NCI-H1694 (cell line): ENCODE measurements at regions not wholly inside any gene's neighbourhood (a gene's known extent, or its start where the extent isn't known, plus 50 kb on each side); places are given as distances from the start of the nearest gene placed in this dataset.
"Not testable (repeated sequence)": the region's sequence is repeated elsewhere in the genome, so short reads cannot be mapped to it uniquely, and the experiment has no call there.

ENCODE experiments used
- DNase-seq: peaks from one replicate; lab custom pipeline; 2025; lab: John Stamatoyannopoulos, UW

DNA sequence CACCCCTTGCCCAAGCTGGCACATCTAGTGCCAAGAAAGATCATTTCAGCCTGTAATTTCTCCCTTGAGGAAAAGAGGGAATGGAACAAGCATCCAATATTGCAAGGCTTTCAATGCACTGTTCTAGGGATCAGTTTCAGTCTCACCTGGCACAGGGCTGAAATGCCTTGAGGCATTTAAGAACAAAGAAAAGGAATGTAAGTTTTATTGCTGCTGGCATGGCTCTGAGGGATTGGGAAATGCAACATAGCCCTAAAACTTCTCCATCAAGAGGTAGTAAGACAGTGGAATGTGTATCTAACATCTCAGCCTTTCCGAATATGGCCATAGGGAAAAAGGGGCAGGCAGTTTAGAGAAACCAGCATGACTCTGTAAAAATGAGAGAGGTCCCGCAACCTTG lies 732.6 kb upstream of the LCORL start:
- DNase-seq: no peak

GRCh38 chr4:18751083-18751482 lies 729.5 kb upstream of the LCORL start:
- no peak for DNase-seq

- no peak for DNase-seq
Observed at GRCh38 chr4:18749391-18749790, 727.8 kb upstream of the LCORL start.

GRCh38 chr4:18736551-18736950 lies 715.0 kb upstream of the LCORL start:
- DNase-seq: no peak

- no peak for DNase-seq
Observed at GRCh38 chr4:18735740-18736268, 714.2 kb upstream of the LCORL start.

DNA sequence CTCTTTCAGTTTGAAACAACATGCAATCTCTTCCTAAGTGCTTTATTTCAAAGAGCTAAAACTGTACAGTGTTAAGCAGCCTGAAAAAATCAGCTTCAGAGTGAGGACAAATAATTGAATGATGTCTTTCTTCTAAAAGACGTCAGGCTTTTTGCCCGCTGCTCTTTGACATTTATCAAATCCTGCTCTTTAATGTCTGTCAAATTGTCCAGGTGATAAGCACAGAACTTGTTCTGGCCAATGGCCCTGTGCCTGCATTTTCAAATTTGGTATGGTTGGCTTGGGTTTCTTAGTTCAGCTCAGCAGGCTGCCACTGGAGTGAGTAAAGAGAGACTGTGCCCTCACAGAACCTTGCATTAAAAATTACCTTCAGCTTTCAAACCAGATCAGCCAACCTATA lies 712.9 kb upstream of the LCORL start:
- no peak for DNase-seq

- DNase-seq: no peak
Observed at GRCh38 chr4:18733961-18734360, 712.4 kb upstream of the LCORL start.

- no peak for DNase-seq
Observed at GRCh38 chr4:18722748-18723191, 701.2 kb upstream of the LCORL start.

- DNase-seq: no peak
Observed at GRCh38 chr4:18698119-18698883, 676.7 kb upstream of the LCORL start.

DNA sequence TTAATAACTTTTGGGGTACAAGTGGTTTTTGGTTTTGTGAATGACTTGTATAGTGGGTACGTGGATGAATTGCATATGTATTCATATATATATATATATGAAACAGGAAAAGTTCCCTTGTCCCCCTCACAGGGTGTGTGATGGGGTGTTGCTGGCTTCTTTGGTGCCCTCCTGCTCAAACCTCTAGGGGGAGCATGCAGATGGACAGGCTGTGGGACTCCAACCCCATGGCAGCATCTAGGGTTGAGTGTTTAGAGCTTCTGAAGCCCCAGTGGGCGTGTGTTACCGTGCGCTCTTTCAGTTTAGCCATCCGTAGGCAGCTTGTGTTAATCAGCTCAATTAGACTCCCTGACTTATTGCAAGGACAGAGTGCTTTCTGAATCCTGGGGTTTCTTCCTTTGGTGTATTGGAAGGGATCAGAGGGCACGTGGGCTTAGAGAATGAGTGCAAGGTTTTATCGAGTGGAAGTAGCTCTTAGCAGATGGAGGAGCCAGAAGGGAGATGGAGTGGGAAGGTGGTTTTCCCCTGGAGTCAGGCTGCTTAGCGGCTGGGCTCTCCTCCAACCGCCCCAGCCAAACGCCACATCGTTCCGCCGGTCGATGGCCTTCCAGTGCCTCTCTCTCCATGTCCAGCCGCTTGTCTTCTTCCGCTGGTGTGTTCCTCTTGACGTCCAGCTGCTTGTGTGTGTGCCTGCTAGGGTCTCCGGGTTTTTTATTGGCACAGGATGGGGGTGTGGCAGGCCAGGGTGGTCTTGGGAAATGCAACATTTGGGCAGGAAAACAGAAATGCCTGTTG lies 674.4 kb upstream of the LCORL start:
- DNase-seq: no peak

DNA sequence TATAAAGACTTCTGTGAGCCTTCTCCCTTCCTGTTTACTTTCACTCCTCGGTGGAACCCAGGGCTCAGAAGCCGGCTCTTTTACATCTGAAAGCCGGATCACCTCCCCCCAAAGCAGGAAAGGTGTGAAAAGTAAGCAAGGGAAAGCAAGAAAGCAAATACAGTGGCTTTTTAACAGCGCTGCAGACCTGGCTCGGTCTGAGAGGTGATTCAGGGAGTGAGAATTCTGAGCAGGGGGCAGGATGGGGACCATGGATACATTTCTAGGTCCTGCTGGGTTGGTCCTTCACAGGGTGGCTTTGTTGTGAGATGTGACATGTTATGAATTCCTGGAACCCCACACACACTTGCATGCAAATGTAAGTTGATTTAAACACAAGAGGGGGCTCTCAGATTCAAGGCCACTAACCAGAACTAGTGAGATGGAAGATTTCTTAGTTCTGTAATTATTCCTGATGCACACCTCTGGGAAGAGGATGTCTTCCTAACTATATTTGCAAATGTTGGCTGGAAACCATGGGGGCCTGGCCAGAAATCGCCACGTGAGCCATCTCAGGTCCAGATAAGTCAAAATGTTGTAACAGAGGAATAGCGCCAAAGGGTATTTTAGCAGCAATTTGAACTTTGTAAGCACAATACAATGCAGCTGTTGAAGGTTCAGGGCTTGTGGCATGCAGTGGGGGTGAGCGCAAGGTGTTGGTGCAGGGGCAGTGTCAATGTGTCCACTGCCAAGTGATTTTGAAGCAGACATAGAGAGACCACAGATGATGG lies 670.1 kb upstream of the LCORL start:
- DNase-seq: no peak

DNA sequence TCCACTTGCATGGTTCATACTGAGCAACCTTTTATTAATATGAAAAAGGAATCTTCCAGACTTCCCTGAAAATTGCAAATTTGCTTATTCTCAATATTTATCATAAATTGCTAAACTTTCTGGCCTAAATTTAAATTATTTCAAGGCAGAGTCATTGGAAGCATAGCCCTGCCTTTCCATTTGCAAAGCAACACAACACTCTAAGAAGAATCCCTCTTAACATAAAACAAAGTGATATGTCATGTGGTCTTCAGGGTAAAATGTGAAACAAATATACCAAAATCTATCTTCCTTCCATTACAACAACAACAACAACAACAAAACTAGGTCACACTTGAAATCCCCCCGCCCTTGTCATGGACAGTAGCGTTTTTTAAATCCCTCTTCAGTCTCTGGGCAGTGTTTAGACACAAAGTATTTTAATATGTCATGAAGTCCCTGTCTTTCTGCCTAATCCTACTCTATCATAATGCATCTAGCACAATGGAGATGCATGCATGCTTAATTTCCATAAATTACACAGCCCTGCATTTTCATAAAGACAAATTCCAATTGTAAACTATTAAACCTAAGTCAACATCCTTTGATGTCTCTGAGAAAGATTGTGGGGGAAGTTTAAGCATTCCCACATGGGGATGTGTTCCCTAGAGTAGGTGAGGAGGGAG lies 668.9 kb upstream of the LCORL start:
- no peak for DNase-seq

DNA sequence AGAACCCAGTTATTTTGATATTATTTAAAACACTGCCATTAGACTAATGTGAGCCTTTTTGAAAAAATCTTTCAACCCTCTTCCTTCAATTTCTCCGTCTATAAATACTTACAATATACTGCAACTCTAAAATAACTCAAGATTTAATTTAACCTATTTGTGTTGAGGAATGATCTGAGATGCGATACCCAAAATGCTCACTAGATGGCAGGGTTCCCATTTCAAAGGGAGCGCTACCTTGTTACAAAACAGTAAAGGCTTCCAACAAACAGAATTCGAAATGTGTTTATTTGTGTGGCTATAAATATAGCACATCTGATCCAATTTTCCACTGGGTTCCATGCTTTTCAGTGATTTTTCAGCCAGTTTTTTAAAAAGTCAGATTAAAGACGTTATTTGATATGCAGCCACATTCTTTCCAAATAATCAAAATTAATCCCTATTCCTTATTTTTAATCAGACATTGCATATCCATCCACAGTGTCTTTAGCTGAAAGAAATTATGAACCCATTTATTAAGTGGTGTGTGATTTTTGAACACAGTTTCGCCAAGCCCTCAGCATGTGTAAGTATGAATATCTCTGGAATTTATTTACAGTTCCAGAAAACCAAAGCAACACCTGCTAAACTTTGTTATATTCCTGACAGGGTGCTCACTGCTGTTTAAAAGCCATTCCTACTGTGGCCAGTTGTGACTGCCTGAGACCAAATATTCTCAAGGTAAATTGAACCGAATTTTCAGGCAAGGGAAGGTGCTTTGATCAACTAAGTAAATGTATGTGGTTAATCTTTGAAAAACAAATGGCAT lies 668.0 kb upstream of the LCORL start:
- peak; percentile 73 for DNase-seq

DNA sequence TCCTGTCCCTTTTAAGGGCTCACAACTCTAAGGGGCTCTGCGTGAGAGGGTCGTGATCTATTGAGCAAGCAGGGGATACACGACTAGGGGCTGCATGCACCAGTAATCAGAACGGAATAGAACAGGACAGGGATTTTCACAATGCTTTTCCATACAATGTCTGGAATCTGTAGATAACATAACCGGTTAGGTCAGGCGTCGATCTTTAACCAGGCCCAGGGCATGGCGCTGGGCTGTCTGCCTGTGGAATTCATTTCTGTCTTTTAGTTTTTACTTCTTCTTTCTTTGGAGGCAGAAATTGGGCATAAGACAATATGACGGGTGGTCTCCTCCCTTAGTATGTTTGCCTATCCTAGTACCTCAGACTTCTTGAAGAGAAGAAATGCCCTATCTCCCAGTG lies 666.8 kb upstream of the LCORL start:
- not testable (repeated sequence) for DNase-seq

- no peak for DNase-seq
Observed at GRCh38 chr4:18686338-18687037, 664.9 kb upstream of the LCORL start.

- DNase-seq: no peak
Observed at GRCh38 chr4:18684932-18685331, 663.4 kb upstream of the LCORL start.

DNA sequence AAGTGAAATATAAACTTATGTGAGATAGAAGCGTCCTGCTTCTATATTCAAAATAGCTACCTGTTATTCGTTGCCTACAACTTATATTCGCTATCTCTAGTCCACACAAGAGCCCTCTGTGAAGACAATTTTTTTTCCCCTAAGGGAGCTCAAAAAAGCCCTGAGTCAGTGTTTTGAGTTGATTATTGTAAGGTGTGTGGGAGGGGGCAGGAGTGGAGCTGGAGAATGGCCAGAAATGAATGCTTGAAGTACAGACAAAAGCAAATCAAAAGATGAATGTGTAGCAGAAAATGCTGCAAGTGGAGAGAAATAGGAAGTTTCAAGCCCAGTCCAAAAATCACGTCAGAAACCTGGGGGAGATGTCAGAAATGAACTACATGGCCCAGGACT lies 655.0 kb upstream of the LCORL start:
- DNase-seq: no peak

- no peak for DNase-seq
Observed at GRCh38 chr4:18675586-18676525, 654.3 kb upstream of the LCORL start.

GRCh38 chr4:18670034-18670433 lies 648.5 kb upstream of the LCORL start:
- no peak for DNase-seq
